HG03135 (cell line): ENCODE measurements at regions not wholly inside any gene's neighbourhood (a gene's known extent, or its start where the extent isn't known, plus 50 kb on each side); places are given as distances from the start of the nearest gene placed in this dataset.
"Not testable (repeated sequence)": the region's sequence is repeated elsewhere in the genome, so short reads cannot be mapped to it uniquely, and the experiment has no call there.

Experiments
- ATAC-seq: cut with Tn5 transposase; IDR thresholded peaks from one replicate; pipeline ENCODE4 v1.9.1; 2021; ENCODE audit warnings: mild to moderate bottlenecking, moderate library complexity; ENCODE audit not compliant: unreplicated experiment

DNA sequence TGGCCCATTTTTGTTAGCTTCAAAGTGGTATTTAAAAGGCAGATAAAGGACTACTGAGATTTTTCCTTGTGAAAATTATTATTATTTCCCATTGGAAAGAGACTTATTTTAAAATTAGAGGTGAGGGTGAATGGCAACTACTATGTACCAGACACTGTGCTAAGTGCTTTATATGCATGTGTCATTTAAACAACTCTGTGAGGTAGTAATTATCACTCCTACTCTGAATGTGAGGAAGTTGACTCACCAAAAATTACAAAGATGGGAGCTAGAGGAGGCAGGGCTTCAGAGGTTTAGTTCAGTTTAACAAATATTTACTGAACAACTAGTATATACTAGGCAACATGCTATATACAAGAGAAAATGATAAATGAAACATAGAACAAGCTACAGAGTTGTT lies 78.2 kb downstream of the MSL3 start:
- ATAC-seq = no peak

DNA sequence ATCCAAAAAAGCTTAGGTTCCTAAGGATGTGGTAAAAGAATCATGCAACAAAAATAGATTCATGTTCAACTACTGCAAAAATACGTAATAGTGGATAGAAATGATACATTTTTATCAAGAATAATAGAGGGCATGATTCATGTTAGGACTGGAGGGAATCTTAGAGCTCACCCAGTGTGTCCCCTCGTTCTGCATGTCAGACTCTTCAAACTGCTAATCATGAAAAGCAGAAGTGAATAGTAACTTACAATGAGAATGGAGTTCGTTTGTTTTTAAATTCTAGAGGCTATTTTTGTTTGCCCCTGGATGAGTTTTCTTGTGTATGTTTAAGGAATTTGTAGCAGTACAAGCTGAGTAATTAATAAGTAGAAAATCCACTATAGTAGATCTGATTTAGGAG lies 79.4 kb downstream of the MSL3 start:
- ATAC-seq = no peak

DNA sequence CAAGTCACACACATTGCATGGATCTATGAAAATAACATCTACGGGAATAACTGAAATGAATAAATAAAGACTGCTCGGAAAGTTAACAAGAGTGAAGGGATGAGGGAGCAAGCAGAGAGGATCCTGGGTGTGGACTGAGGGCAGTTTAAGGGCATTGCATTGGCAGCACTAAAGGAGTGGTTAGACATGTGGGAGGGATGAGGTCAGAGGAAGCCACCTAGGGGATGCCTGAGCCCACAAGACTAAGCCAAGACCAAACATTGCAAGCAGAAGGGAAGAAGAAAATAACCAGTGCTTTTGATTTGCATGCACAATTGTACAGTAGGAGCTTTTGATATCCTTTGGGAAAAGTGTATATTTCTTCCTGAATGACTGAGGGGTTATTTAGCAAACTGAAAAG lies 106.1 kb downstream of the MSL3 start:
- ATAC-seq = no peak

DNA sequence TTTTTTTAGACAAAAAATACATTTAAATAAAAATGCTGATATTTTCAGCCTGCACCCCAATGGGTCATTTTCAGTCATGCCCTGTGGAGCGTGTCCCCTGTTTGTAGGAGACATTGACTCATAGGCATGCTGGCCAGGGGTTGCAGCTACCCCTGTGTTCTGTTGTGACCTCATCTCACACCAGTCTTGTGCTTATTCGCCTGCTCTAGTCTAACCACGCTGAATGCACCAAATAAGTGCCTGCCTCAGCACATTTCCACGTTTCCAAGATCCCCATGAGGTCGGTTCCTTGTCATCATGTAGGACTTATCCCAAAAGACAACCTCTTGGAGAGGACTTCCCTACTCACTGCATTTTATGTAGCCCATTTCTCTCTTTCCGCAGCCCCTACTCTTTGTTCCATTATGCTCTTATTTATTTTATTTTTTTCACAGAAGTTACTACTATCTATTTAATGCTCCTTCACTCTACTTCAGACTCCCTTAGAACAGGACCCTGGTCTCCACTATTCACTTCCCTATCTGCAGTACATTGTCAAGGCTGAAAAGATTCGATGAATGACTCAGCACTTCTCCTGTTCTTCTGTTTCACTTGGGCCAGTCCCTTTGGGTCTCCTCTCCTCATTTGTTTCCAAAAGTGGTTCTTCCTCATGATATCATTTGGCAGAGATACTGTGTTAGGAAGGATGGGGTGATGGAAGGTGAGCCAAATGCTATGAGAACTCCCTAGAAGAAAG lies 109.7 kb downstream of the MSL3 start:
- no peak for ATAC-seq

DNA sequence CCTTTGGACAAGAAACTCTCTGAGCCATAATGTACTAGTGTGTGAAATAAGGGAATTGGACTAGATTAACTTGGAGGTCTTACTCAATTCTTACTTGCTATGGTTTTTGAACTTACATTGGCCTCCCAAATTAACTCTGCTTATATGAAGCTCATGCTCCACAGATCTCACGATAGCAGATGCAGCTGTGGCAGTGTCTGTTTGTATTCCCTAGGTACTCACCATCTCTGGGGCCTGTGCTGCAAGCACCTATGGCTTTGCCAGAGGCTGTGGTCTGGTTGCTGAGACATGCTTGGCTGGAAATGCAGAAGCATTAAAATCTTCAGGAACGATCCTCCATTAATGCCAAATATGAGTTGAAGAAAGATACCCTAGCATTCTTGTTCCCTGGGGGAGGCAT lies 112.8 kb downstream of the MSL3 start:
- ATAC-seq = no peak

DNA sequence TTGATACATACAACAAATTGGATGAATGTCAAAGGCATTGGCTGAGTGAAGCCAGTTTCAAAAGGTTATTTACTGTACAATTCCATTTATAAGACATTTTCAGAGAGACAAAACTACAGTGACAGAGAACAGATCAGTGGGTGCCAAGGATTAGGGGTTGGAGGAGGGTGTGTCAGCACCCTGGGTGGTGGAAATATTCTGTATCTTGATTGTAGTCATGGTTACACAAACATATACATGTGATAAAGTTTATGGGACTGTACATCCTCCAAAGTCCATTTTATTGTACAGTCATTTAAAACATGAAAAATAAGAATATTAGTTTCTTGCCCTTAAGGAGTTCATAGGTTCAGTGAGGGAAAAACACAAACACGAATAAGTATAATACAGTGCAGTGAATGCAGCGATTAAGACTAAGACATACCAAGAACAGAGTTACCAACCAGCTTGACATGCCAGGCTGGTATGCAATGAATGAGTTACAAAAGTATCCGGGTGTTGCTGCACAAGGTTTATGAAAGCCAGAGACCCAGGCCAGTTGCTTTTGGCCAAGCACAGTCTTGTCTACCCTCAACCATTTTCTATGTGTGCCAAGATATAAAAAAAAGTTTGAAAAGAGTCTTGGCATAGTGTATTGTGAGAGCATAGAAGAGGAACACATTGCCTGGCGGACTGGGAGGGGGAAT lies 123.6 kb downstream of the MSL3 start:
- no peak for ATAC-seq

DNA sequence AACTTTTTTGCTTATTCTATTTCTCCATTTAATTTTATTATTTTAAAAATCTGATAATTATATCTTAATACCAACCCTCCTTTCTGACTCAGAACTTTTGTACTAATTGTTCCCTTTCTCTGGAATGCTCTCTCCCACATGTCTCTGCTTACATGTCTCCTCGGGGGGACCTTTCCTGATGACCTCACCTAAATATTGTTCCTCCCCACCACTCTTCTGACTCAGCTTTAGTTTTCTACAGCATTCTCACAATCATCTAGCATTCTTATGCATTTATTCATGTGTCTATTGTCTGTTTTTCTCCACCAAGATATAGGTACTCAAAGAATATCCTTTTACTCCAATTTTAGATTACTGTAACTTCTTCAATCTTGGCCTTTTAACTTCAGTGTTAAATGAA lies 128.7 kb downstream of the MSL3 start:
- no peak for ATAC-seq

DNA sequence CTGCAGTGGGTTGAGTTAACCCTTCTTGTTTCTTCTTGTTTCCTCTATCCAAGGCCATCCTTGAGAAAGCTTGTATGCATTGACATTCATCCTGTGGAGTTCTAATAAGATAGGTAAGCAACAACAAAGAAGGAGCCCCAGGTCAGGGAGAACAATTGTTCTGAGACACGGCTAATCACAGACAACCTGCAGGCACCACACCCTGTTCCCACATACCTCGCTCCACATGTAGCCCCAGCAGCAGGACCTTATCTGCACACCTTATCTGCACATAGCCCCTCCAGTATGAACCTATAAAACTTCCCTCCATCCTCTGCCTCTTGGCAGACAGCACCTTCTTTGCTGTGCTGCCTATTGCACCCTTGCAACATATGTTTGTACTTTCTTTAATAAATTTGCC lies 129.1 kb downstream of the MSL3 start:
- ATAC-seq = no peak

DNA sequence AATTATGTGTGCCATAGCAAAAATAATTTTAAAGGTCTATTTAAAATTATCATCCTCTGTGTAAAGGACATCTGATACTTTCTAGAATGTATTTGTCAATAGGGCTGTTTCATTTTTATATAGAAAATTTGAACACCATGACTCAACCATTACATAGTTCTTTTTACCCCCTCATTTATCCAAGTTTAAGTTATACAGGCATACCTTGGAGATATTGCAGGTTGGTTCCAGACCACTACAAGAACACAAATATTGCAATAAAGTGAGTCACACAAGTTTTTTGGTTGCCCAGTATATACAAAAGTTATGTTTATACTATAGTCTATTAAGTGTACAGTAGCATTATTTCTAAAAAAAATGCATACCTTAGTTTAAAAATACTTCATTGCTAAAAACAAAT lies 130.4 kb downstream of the MSL3 start:
- no peak for ATAC-seq

DNA sequence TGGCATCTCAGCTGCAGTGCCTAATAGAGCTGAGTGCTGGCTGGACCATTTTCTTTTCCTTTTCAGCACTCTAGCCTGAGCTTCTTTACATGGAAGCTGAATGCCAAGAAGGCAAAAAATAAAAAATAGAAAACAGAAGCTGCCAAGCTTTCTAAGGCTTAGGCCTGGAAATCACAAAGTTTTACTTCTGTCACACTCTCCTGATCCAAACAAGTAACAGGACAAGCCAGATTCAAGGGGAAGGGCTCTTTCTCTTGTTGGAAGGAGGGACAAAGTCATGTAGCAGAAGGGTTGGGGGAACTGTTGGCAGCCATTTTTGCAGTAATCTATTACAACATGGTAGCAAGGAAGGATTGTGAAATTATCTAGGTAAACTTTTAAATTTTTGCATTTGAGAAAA lies 131.8 kb downstream of the MSL3 start:
- no peak for ATAC-seq

DNA sequence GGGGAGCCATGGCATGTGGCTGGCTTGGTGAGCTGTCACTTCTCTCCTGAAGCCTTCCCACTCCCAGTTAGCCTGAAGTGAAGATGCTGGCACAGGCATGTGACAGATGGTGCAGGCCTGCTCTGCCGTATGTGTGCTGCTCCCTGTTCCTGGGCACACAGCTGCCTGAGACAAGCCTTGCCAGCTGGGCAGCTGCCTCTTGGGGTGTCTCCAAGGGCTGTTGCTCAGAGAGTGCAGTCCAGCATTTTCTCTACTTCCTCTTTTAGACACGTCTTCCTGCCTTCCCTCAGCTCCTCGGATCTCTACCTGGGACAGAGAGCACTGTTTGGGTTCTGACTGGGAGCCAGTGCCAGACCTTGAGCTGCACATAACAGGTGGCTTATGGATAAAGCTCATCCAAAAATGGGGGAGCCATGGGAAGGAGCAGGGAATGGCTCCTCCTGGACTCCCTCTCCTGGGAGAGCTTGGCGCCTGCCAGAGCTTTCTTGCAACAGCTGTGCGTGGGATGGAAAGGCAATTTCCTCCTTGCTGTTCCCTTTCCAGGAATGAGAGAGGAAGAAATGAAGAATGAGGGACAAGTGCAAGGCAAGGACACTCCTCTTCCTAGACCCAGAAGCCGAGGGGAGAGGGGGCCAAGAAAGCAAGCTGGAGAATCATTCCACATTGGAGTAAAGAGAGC lies 132.9 kb downstream of the MSL3 start:
- no peak for ATAC-seq

DNA sequence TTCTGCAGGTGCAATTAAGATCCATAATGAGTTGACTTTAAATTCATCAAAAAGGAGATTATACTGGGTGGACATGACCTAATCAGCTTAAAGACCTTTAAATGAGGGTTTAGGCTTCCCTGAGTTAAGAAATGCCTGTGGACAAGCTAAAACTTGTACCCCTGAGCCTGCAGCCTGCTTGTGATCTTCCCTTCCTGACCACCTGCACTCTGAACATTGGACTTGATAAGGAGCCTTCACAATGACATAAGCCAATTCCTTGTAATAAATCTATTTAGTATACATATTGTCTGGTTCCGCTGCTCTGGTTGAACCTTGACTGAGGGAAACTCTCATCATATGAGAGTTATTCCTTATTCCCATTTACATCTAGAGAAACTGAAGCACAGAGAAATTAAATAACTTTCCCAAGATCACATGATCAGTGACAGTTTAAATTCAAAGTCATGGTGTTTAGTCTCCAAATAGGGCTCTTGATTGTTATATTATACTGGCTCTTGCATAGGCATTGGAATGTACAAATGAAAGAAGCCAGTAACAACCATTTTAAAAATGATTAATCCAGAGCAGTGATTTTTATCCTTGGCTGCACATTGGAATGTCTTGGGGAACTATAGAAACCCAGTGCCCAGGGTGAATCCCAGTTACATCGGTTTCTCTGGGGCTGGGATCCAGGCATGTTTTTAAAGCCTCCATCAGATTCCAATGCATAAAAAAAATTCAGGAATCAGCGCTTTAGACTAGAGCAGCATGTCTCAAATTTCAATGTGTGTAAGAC lies 136.1 kb downstream of the MSL3 start:
- no peak for ATAC-seq

DNA sequence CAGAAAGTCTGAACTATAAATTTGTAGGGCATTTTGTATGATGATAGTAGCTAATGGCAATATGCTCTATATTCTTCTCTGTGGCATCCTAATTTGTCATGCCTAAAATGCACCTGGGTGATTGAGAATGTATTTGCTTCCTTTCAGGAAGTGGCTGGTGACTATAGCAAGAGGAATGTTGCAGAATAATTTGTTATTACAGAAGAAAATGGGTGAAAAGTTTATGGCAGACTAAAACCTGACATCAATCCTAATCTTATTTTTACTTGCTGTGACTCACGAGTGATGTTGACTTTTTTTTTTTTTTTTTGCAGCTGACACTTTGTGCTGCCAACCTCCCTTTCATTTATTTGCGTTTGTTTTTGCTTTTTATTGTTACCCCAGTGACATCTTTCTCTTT lies 141.1 kb downstream of the MSL3 start:
- ATAC-seq = no peak

DNA sequence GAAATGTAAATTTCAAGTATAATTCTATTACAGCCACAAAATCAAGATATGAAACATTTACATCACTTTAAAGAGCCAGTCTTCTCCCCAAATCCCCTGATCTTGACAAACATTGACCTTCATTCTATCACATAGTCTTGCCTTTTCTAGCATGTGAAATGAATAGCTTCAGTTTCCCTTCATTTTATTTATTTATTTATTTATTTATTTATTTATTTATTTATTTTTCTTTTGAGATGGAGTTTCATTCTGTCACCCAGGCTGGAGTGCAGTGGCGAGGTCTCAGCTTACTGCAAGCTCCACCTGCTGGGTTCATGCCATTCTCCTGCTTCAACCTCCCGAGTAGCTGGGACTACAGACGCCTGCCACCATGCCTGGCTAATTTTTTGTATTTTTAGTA lies 147.9 kb downstream of the MSL3 start:
- ATAC-seq = not testable (repeated sequence)

DNA sequence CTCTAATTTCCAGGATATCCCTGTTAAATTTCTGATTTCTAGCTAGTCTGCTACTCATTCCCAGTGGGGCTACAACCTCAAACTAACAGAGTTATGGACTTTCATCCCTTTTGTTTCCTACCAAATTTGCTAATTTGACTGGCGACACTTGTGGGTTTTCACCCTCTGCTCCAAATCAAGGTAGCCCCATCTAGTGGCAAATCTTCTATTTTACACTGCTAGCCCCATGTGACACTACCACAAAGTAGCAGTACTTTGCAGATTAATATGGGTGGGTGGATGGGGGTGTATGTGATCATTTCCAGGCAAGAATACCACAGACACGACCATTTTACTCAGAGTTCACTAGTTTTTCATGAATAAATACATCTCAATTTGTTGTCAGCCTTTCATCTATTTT lies 150.3 kb downstream of the MSL3 start:
- peak; percentile 69 for ATAC-seq

DNA sequence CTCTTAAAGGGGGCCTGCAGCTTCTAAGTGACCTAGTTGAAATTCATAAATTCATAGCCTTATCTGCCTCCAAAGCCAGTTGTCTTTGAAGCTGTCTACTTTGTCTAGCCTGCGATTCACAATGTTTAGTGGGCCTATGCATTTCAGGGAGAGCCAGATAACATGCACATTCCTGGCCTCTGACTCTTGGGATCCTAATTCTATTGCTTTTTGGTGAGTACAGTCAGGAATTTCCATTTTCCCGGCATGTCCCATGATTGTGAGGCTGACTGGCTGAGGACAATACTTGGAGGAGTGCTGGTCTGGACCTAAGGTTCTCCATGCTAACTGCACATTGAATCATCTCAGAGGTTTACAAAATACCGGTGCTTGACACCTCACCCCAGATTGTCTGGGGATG lies 155.0 kb downstream of the MSL3 start:
- no peak for ATAC-seq

DNA sequence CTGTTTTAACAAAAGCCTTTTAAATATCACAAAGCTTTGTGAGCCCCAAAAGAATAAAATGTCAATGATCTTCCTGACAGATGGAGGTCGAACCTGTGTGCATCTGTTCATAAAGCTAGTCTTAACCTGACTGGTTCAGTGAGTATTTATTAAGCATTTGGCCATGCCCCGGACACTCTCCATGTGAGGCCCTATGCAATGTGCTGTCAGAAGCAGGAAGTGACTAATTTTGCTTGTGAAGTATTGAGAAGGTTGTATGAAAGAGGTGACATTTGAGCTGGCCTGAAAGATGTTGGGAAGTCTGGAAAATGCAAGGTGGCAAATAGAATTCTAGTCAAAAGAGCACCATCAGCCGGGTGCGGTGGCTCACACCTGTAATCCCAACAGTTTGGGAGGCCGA lies 171.4 kb downstream of the MSL3 start:
- ATAC-seq = no peak

DNA sequence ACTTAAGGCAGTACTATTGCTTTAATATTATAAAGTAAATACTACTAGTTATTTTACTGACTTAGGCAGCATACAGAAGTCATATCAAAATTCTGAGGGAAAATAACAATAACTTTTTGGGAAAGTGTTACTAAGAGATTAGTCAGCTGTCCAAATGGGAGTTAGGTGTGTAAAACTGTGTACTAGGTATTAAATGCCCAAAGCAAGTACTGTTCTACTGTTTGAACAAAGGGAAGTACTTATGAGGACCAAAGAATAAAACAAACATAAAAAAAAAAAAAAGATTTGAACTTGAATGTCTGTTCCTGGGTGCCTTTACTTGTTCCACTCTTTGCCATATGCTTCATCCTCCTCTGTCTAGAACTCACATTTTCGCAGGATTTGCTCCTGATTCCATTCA lies 174.4 kb downstream of the MSL3 start:
- ATAC-seq = no peak

DNA sequence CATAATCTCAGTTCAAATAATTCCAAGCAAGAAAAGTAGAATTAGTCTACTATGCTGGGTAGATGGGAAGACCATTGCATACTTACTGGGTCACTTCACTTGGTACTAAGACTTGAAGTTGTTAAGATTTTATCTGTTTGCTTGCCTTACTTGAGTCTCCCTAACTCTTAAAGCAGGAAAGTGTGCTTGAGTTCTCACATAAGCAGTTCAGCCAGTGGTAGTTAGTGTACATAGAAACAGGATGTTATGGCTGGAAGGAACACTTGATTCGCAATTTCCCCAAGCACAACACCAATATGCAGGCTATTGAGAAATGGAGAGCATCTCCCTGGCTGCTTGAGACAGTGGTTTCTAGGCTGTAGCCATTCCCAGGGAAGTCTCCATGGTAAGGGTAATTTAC lies 176.1 kb downstream of the MSL3 start:
- ATAC-seq = no peak

DNA sequence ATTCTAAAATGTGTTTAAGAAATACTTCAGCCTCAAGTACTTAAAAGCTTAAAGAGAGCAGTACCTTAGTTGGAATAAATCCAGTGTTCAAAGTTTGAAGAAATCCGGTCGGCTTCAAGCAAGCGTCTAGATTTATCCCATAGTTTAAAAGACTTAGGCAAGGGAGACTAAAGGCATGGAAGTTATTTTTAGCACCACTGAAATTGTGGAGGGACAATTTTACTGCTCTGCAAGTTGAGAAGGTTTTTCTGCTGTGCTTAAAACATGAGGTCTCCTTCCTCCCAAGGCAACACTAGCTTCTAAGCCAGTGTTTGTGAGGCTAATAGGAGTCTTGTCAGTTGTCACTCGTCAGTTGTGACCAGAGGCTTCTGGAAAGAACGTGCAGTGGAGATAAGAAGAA lies 183.5 kb downstream of the MSL3 start:
- no peak for ATAC-seq

DNA sequence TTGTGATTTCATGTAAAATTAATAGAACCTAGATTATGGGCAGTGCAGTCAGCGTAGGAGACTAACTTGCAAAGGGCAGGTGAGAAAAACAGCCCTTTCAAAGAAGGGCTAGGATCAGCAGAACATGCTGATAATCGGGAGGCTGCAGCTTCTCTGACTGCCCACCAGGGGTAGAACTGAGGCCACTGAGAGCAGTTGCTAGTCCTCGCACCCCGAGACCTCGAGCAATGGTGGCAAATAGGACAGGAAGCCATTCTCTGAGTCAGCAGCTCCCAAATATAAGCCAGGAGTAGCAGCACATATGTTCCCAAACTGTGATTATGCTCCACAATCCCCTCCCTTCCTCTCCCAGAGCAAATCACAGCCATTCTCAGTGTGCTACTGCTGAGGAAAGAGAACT lies 186.5 kb downstream of the MSL3 start:
- no peak for ATAC-seq

DNA sequence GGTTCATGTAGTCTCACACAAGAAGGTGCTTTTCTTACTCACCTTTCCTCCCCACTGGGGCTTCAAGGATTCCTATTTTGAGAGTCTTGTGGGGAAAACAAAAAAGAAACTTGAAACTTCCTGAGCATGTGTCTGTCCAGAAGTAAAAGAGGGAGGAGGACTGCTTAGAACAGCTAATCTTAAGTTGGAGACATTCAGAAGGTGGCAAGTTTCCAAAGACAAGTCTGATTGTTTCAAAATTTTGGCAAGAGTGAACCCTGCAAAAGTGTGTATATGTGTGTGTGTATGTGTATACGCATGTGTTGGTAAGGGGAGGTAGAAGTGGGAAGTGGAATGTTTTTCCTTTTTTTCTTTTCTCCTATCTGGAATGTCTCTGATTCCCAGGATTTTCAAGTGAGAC lies 189.0 kb upstream of the FRMPD4 start:
- ATAC-seq = no peak
